GM23338 (cell line): ENCODE measurements at regions not wholly inside any gene's neighbourhood (a gene's known extent, or its start where the extent isn't known, plus 50 kb on each side); places are given as distances from the start of the nearest gene placed in this dataset.
A peak's percentile ranks its signal among the peaks of the same experiment; 100 is the strongest.

Source experiments
- ATAC-seq: fragments of 200-7000 bp; cut with Tn5 transposase; 3 replicates; pipeline ENCODE4 v1.9.1; 2020
- DNase-seq: peaks from one replicate; pipeline ENCODE4 v3.0.0-alpha.2; 2015; ENCODE audit warnings: low spot score
- H2AFZ ChIP-seq: fragments of 200-600 bp; sonication (generic); 2 replicates; pipeline ENCODE4 v1.8.0; 2016; ENCODE audit warnings: antibody characterized with exemption, mild to moderate bottlenecking, moderate library complexity
- H3F3A ChIP-seq: fragments of 200-600 bp; sonication (generic); replicated peaks from 2 replicates; pipeline ENCODE4 v1.8.0; 2017; ENCODE audit warnings: antibody characterized with exemption, mixed run types, low read depth
- H3K27ac ChIP-seq: fragments of 200-600 bp; sonication (generic); 2 replicates; pipeline ENCODE4 v1.6.1; 2016; ENCODE audit warnings: low read depth
- H3K27me3 ChIP-seq: fragments of 200-600 bp; sonication (generic); 2 replicates; pipeline ENCODE4 v1.8.0; 2016; ENCODE audit warnings: mild to moderate bottlenecking, mixed run types, moderate library complexity; ENCODE audit not compliant: insufficient read depth
- H3K36me3 ChIP-seq: fragments of 200-600 bp; sonication (generic); 2 replicates; pipeline ENCODE4 v1.8.0; 2016; ENCODE audit warnings: mild to moderate bottlenecking; ENCODE audit not compliant: insufficient read depth
- H3K4me1 ChIP-seq: fragments of 200-600 bp; sonication (generic); 2 replicates; pipeline ENCODE4 v1.8.0; 2016; ENCODE audit warnings: mild to moderate bottlenecking, moderate library complexity; ENCODE audit not compliant: insufficient read depth
- H3K4me2 ChIP-seq: fragments of 200-600 bp; sonication (generic); 2 replicates; pipeline ENCODE4 v1.7.1; 2017; ENCODE audit warnings: mixed run types
- H3K4me3 ChIP-seq: fragments of 200-600 bp; sonication (generic); 2 replicates; pipeline ENCODE4 v1.6.1; 2016; ENCODE audit warnings: mixed run types
- H3K79me2 ChIP-seq: fragments of 200-600 bp; sonication (generic); replicated peaks from 2 replicates; pipeline ENCODE4 v1.8.0; 2017; ENCODE audit warnings: mild to moderate bottlenecking; ENCODE audit not compliant: insufficient read depth
- H3K9me2 ChIP-seq: fragments of 200-600 bp; sonication (generic); 2 replicates; pipeline ENCODE4 v1.8.0; 2017; ENCODE audit not compliant: insufficient read depth
- H4K20me1 ChIP-seq: fragments of 200-600 bp; sonication (generic); replicated peaks from 2 replicates; pipeline ENCODE4 v1.8.0; 2017; ENCODE audit warnings: mild to moderate bottlenecking; ENCODE audit not compliant: insufficient read depth
- H3K27ac Mint-ChIP-seq: 2 replicates; pipeline ENCODE4 v1.8.0; 2020; ENCODE audit warnings: inconsistent platforms, mild to moderate bottlenecking, moderate library complexity, mixed read lengths
- H3K27me3 Mint-ChIP-seq: 3 replicates; pipeline ENCODE4 v1.8.0; 2022; ENCODE audit warnings: low read depth, mild to moderate bottlenecking, moderate library complexity, mixed read lengths, inconsistent platforms; ENCODE audit not compliant: insufficient read depth, poor library complexity
- H3K36me3 Mint-ChIP-seq: 3 replicates; pipeline ENCODE4 v1.8.0; 2021; ENCODE audit warnings: low read depth, mild to moderate bottlenecking, inconsistent platforms, moderate library complexity, mixed read lengths
- H3K4me1 Mint-ChIP-seq: 3 replicates; pipeline ENCODE4 v1.8.0; 2020; ENCODE audit warnings: mild to moderate bottlenecking, inconsistent platforms, mixed read lengths
- H3K4me3 Mint-ChIP-seq: 3 replicates; pipeline ENCODE4 v1.8.0; 2021; ENCODE audit warnings: moderate library complexity, mild to moderate bottlenecking, inconsistent platforms, mixed read lengths
- H3K9me3 Mint-ChIP-seq: 3 replicates; pipeline ENCODE4 v1.8.0; 2020; ENCODE audit warnings: moderate library complexity, mild to moderate bottlenecking, inconsistent platforms, mixed read lengths
- CREB1 ChIP-seq: fragments of 250-450 bp; sonication (Bioruptor Pico); IDR thresholded peaks from 2 replicates; pipeline ENCODE4 v1.5.0; 2020; ENCODE audit warnings: low read depth, mild to moderate bottlenecking, moderate library complexity
- ETS1 ChIP-seq: IDR thresholded peaks from 2 replicates; pipeline ENCODE4 v1.6.1; 2016; ENCODE audit warnings: antibody characterized with exemption
- EZH2 ChIP-seq: fragments of 200-600 bp; sonication (generic); IDR thresholded peaks from one replicate; pipeline ENCODE4 v1.8.0; 2017; ENCODE audit warnings: antibody characterized with exemption, mild to moderate bottlenecking, low read depth; ENCODE audit not compliant: unreplicated experiment
- EZH2phosphoT487 ChIP-seq: fragments of 200-600 bp; sonication (generic); IDR thresholded peaks from one replicate; pipeline ENCODE4 v1.8.1; 2018; ENCODE audit warnings: antibody characterized with exemption; ENCODE audit not compliant: unreplicated experiment
- NANOG ChIP-seq: IDR thresholded peaks from 2 replicates; pipeline ENCODE4 v1.6.1; 2016; ENCODE audit warnings: antibody characterized with exemption, borderline replicate concordance
- REST ChIP-seq: IDR thresholded peaks from one replicate; pipeline ENCODE4 v1.6.1; 2018; ENCODE audit warnings: antibody characterized with exemption; ENCODE audit not compliant: unreplicated experiment
- ZNF114 ChIP-seq: fragments of 250-450 bp; sonication (Bioruptor Pico); IDR thresholded peaks from 2 replicates; pipeline ENCODE4 v1.5.0; 2020; ENCODE audit warnings: mild to moderate bottlenecking, moderate library complexity
- ZNF331 ChIP-seq: fragments of 250-450 bp; sonication (Bioruptor Pico); IDR thresholded peaks from 2 replicates; pipeline ENCODE4 v1.5.0; 2020; ENCODE audit warnings: low read depth, mild to moderate bottlenecking, moderate library complexity

- Mint-ChIP-seq H3K4me3 (no peak overlapping the region; the same call in 2 of the 3 replicates), H3K4me1 (peaks cover 39% of the 10 kb centered on the region), H3K27me3 (peaks cover 25% of the 10 kb centered on the region), H3K27ac (peak overlapping the region; percentile 42; the same call in 1 of the 2 replicates), H3K9me3 (peaks cover 2% of the 10 kb centered on the region; the same call in 1 of the 3 replicates), H3K36me3 (peaks cover 3% of the 10 kb centered on the region; the same call in 1 of the 3 replicates)
- Histone ChIP-seq H3K4me1 (peaks cover 29% of the 10 kb centered on the region), H4K20me1 (no peaks in the 10 kb centered on the region), H3K79me2 (no peaks in the 10 kb centered on the region), H2AFZ (no peak overlapping the region), H3K4me3 (0 out of 2 replicates have a peak overlapping the region, but pooled peaks have one; percentile 5), H3K27me3 (peaks cover 23% of the 10 kb centered on the region), H3K4me2 (peak overlapping the region; percentile 60), H3K9me2 (peaks cover 9% of the 10 kb centered on the region; the same call in 1 of the 2 replicates), H3K27ac (peak overlapping the region; percentile 62), H3K36me3 (no peaks in the 10 kb centered on the region), H3F3A (no peaks in the 10 kb centered on the region)
- DNase-seq: peak; percentile 77
- TF ChIP-seq REST: no peak
- TF ChIP-seq CREB1 (CRISPR knock-in tag): 0 out of 2 replicates have a peak, but pooled peaks have one; percentile 6
- TF ChIP-seq NANOG: peak; percentile 96
- ATAC-seq: peak; percentile 85
Observed at GRCh38 chr2:219965287-219966194, 338.1 kb downstream of the SLC4A3 start.

- H3K9me3 Mint-ChIP-seq: peaks cover 2% of the 10 kb centered on the region; the same call in 1 of the 3 replicates
- H3K4me2 ChIP-seq: no peak overlapping the region
- H3K27me3 ChIP-seq: peaks cover 23% of the 10 kb centered on the region
- H2AFZ ChIP-seq: no peak overlapping the region
- H3K27me3 Mint-ChIP-seq: peaks cover 25% of the 10 kb centered on the region
- no peak for DNase-seq
- H3K4me1 ChIP-seq: peaks cover 29% of the 10 kb centered on the region
- no peak overlapping the region for H3K27ac Mint-ChIP-seq
- peaks cover 9% of the 10 kb centered on the region; the same call in 1 of the 2 replicates for H3K9me2 ChIP-seq
- H3F3A ChIP-seq: no peaks in the 10 kb centered on the region
- no peak overlapping the region for H3K4me3 ChIP-seq
- no peak overlapping the region for H3K27ac ChIP-seq
- no peaks in the 10 kb centered on the region for H3K36me3 ChIP-seq
- H3K36me3 Mint-ChIP-seq: peaks cover 3% of the 10 kb centered on the region; the same call in 1 of the 3 replicates
- no peaks in the 10 kb centered on the region for H4K20me1 ChIP-seq
- no peaks in the 10 kb centered on the region for H3K79me2 ChIP-seq
- H3K4me1 Mint-ChIP-seq: peaks cover 29% of the 10 kb centered on the region
- no peak for ATAC-seq
- H3K4me3 Mint-ChIP-seq: no peak overlapping the region
- TF ChIP-seq ZNF114 (CRISPR knock-in tag) (no peak), ETS1 (no peak), EZH2 (no peak), CREB1 (CRISPR knock-in tag) (no peak), ZNF331 (CRISPR knock-in tag) (no peak), EZH2phosphoT487 (no peak)
Observed at GRCh38 chr2:219967247-219968245, 340.1 kb downstream of the SLC4A3 start.
